HG03558 (cell line): ENCODE measurements at regions not wholly inside any gene's neighbourhood (a gene's known extent, or its start where the extent isn't known, plus 50 kb on each side); places are given as distances from the start of the nearest gene placed in this dataset.

Source experiments
- ATAC-seq: cut with Tn5 transposase; IDR thresholded peaks from one replicate; pipeline ENCODE4 v1.9.1; 2021; ENCODE audit warnings: moderate number of reproducible peaks; ENCODE audit not compliant: unreplicated experiment; ENCODE audit errors: extremely low read depth

- ATAC-seq, result no peak
Observed at GRCh38 chr12:41629611-41630010, 441.5 kb downstream of the PDZRN4 start.

DNA sequence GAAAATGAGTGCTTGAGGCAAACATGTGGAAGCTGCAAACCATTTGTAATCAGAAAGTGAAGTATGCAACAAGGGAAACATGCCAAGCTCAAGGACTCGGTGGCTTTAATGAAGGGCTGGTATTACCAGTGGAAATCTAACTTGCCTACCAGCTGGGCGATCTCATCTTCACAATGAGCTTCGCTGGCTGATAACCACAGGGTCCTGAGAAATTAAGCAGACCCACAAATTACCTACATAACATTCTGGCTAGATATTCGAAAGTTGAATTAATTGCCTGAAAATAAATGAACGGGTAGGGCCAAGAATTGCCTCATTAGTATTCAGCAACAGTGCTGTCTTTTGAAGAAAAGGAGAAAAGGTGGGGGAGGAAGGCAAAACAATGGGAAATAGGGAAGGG is 439.4 kb downstream of the PDZRN4 start:
- ATAC-seq, result no peak

DNA sequence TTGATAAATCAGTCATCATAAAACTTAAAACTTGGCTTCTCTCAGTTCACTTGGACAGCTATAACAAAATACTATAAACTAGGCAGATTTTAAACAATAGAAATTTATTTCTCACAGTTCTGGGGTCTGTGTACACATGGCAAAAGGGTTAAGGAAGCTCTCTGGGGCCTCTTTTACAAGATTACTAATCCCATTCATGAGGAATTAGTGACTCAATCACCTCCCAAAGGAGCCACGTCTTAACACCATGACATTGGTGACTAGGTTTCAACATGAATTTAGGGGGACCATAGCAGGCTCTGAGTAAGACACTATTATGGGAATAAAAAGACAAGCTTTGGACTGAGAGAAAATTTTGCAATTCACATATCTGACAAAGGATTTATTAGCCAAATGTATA is 436.5 kb downstream of the PDZRN4 start:
- ATAC-seq, result no peak
